IPS-18a (cell line): ENCODE measurements at regions not wholly inside any gene's neighbourhood (a gene's known extent, or its start where the extent isn't known, plus 50 kb on each side); places are given as distances from the start of the nearest gene placed in this dataset.
"Not testable (repeated sequence)": the region's sequence is repeated elsewhere in the genome, so short reads cannot be mapped to it uniquely, and the experiment has no call there.

Experiments
- H3K27ac ChIP-seq: one replicate; pipeline ENCODE4 v1.5.1; 2013; ENCODE audit warnings: low read length
- H3K27me3 ChIP-seq: one replicate; pipeline ENCODE4 v1.6.1; 2013; ENCODE audit warnings: mild to moderate bottlenecking, low read length; ENCODE audit not compliant: control insufficient read depth, insufficient read depth
- H3K36me3 ChIP-seq: one replicate; pipeline ENCODE4 v1.6.1; 2013; ENCODE audit warnings: low read depth, low read length; ENCODE audit not compliant: control insufficient read depth
- H3K4me1 ChIP-seq: one replicate; pipeline ENCODE4 v1.6.1; 2013; ENCODE audit warnings: low read depth, low read length; ENCODE audit not compliant: control insufficient read depth
- H3K4me3 ChIP-seq: one replicate; pipeline ENCODE4 v1.5.1; 2013; ENCODE audit warnings: low read length
- H3K9ac ChIP-seq: one replicate; pipeline ENCODE4 v1.6.1; 2013; ENCODE audit warnings: mild to moderate bottlenecking, low read length, moderate library complexity
- H3K9me3 ChIP-seq: one replicate; pipeline ENCODE4 v1.6.1; 2013; ENCODE audit warnings: low read depth, low read length; ENCODE audit not compliant: control insufficient read depth

GRCh38 chr13:31522396-31522795 is 216.9 kb upstream of the RXFP2 start:
- Histone ChIP-seq H3K4me3 (no peak overlapping the region), H3K36me3 (no peaks in the 10 kb centered on the region), H3K4me1 (no peaks in the 10 kb centered on the region), H3K9me3 (no peaks in the 10 kb centered on the region), H3K9ac (no peak overlapping the region), H3K27me3 (no peaks in the 10 kb centered on the region), H3K27ac (no peak overlapping the region)

- Histone ChIP-seq H3K4me1 (no peaks in the 10 kb centered on the region), H3K27ac (no peak overlapping the region), H3K4me3 (no peak overlapping the region), H3K27me3 (no peaks in the 10 kb centered on the region), H3K36me3 (no peaks in the 10 kb centered on the region), H3K9ac (no peak overlapping the region), H3K9me3 (no peaks in the 10 kb centered on the region)
Observed at GRCh38 chr13:31528176-31528575, 211.2 kb upstream of the RXFP2 start.

- Histone ChIP-seq H3K9ac (no peak overlapping the region), H3K27ac (no peak overlapping the region), H3K27me3 (no peaks in the 10 kb centered on the region), H3K4me1 (no peaks in the 10 kb centered on the region), H3K4me3 (no peak overlapping the region), H3K36me3 (no peaks in the 10 kb centered on the region), H3K9me3 (no peaks in the 10 kb centered on the region)
Observed at GRCh38 chr13:31528758-31529157, 210.6 kb upstream of the RXFP2 start.

GRCh38 chr13:31530922-31531321 is 208.4 kb upstream of the RXFP2 start:
- H3K27me3 ChIP-seq: no peaks in the 10 kb centered on the region
- H3K36me3 ChIP-seq: no peaks in the 10 kb centered on the region
- H3K9ac ChIP-seq: no peak overlapping the region
- H3K4me3 ChIP-seq: no peak overlapping the region
- H3K4me1 ChIP-seq: no peaks in the 10 kb centered on the region
- H3K27ac ChIP-seq: no peak overlapping the region
- no peaks in the 10 kb centered on the region for H3K9me3 ChIP-seq

GRCh38 chr13:31537052-31537451 is 202.3 kb upstream of the RXFP2 start:
- Histone ChIP-seq H3K27me3 (no peaks in the 10 kb centered on the region), H3K4me3 (no peak overlapping the region), H3K27ac (no peak overlapping the region), H3K9ac (no peak overlapping the region), H3K9me3 (no peaks in the 10 kb centered on the region), H3K36me3 (no peaks in the 10 kb centered on the region), H3K4me1 (no peaks in the 10 kb centered on the region)

- no peak overlapping the region for H3K9ac ChIP-seq
- no peak overlapping the region for H3K27ac ChIP-seq
- no peak overlapping the region for H3K4me3 ChIP-seq
- no peaks in the 10 kb centered on the region for H3K9me3 ChIP-seq
- H3K36me3 ChIP-seq: no peaks in the 10 kb centered on the region
- H3K4me1 ChIP-seq: no peaks in the 10 kb centered on the region
- no peaks in the 10 kb centered on the region for H3K27me3 ChIP-seq
Observed at GRCh38 chr13:31538067-31539042, 201.0 kb upstream of the RXFP2 start.

- Histone ChIP-seq H3K27ac (no peak overlapping the region), H3K9ac (no peak overlapping the region), H3K4me1 (no peaks in the 10 kb centered on the region), H3K36me3 (no peaks in the 10 kb centered on the region), H3K4me3 (no peak overlapping the region), H3K27me3 (no peaks in the 10 kb centered on the region), H3K9me3 (no peaks in the 10 kb centered on the region)
Observed at GRCh38 chr13:31540281-31540680, 199.0 kb upstream of the RXFP2 start.

- Histone ChIP-seq H3K4me3 (no peak overlapping the region), H3K9me3 (no peaks in the 10 kb centered on the region), H3K4me1 (no peaks in the 10 kb centered on the region), H3K9ac (no peak overlapping the region), H3K36me3 (no peaks in the 10 kb centered on the region), H3K27me3 (no peaks in the 10 kb centered on the region), H3K27ac (no peak overlapping the region)
Observed at GRCh38 chr13:31543190-31543589, 196.1 kb upstream of the RXFP2 start.

- no peak overlapping the region for H3K4me3 ChIP-seq
- H3K9ac ChIP-seq: no peak overlapping the region
- H3K9me3 ChIP-seq: no peaks in the 10 kb centered on the region
- no peak overlapping the region for H3K27ac ChIP-seq
- H3K27me3 ChIP-seq: no peaks in the 10 kb centered on the region
- H3K4me1 ChIP-seq: no peaks in the 10 kb centered on the region
- no peaks in the 10 kb centered on the region for H3K36me3 ChIP-seq
Observed at GRCh38 chr13:31545616-31546015, 193.7 kb upstream of the RXFP2 start.

- Histone ChIP-seq H3K4me1 (no peaks in the 10 kb centered on the region), H3K27me3 (no peaks in the 10 kb centered on the region), H3K36me3 (no peaks in the 10 kb centered on the region), H3K4me3 (no peak overlapping the region), H3K9me3 (no peaks in the 10 kb centered on the region), H3K27ac (no peak overlapping the region), H3K9ac (no peak overlapping the region)
Observed at GRCh38 chr13:31556376-31556775, 182.9 kb upstream of the RXFP2 start.

- H3K9ac ChIP-seq, H3K27me3 ChIP-seq, H3K4me1 ChIP-seq, H3K27ac ChIP-seq, H3K4me3 ChIP-seq, H3K36me3 ChIP-seq, H3K9me3 ChIP-seq: not testable (repeated sequence)
Observed at GRCh38 chr13:31584221-31584620, 155.1 kb upstream of the RXFP2 start.

GRCh38 chr13:31587698-31588266 is 151.5 kb upstream of the RXFP2 start:
- Histone ChIP-seq H3K9me3 (peaks cover 4% of the 10 kb centered on the region), H3K27ac (no peak overlapping the region), H3K4me1 (peaks cover 6% of the 10 kb centered on the region), H3K9ac (no peak overlapping the region), H3K36me3 (no peaks in the 10 kb centered on the region), H3K27me3 (no peaks in the 10 kb centered on the region), H3K4me3 (no peak overlapping the region)
